ENCODE measurements at regions not wholly inside any gene's neighbourhood (a gene's known extent, or its start where the extent isn't known, plus 50 kb on each side); places are given as distances from the start of the nearest gene placed in this dataset.

DNA sequence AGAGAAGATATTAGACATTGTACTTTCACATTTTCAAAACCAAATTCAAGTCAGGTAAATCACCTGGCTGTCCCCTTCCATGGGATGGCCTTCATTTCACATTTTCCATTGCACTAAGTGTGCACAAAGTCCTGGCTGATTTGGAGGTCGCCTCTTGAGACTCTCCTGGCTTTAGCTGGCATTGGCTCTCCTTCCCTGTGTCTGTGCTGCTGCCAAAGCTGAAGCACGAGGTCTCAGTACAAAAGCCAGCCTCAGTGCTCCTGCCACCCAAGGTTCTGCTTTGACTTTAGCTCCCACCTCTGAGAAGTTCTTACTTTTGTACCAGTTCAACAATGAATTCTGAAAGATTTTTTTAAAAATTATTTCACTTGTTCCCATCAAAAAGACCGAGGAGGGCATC, 289.2 kb upstream of the CNR1 start:
- TF ChIP-seq, protein P1, sequence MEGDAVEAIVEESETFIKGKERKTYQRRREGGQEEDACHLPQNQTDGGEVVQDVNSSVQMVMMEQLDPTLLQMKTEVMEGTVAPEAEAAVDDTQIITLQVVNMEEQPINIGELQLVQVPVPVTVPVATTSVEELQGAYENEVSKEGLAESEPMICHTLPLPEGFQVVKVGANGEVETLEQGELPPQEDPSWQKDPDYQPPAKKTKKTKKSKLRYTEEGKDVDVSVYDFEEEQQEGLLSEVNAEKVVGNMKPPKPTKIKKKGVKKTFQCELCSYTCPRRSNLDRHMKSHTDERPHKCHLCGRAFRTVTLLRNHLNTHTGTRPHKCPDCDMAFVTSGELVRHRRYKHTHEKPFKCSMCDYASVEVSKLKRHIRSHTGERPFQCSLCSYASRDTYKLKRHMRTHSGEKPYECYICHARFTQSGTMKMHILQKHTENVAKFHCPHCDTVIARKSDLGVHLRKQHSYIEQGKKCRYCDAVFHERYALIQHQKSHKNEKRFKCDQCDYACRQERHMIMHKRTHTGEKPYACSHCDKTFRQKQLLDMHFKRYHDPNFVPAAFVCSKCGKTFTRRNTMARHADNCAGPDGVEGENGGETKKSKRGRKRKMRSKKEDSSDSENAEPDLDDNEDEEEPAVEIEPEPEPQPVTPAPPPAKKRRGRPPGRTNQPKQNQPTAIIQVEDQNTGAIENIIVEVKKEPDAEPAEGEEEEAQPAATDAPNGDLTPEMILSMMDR (IDR thresholded peaks at IDR 0.05), result no peak

DNA sequence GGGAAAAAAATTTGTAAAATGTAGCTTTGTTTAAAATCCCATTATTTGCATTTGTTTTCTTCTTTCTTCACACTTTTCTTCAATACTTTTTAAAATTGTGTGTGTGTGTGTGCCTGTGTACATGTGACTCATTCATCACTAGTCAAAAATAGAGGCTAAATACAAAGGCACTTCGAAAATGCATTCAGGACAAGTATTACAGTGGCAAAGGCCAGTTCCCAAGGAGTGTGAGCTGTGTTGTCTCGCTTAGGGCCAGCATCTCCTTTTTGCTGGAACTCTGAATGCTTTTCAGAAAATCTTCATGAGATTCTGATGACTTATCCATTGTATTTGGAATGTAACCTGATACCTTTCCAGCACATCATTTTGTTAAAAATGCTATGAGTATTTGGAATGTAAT, 288.5 kb upstream of the CNR1 start:
- TF ChIP-seq, protein P1 (IDR thresholded peaks at IDR 0.05), result no peak

DNA sequence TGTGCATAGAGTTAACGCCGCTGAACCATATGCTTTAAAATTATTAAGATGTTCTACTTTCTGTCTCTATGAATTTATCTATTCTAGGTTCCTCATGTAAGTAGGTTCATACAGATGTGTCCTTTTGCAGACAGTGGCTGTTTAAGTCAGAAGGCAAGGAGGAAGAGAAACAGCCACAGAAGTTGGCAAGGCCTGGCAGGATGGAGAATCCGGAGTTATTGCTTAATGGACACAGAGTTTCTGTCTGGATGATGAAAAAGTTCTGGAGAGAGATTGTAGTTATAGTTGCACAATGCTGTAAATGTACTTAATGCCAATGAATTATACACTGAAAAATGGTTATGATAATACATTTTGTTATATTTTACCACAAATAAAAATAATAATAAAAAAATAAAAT, 283.6 kb upstream of the CNR1 start:
- TF ChIP-seq, protein P1 (IDR thresholded peaks at IDR 0.05), result no peak

DNA sequence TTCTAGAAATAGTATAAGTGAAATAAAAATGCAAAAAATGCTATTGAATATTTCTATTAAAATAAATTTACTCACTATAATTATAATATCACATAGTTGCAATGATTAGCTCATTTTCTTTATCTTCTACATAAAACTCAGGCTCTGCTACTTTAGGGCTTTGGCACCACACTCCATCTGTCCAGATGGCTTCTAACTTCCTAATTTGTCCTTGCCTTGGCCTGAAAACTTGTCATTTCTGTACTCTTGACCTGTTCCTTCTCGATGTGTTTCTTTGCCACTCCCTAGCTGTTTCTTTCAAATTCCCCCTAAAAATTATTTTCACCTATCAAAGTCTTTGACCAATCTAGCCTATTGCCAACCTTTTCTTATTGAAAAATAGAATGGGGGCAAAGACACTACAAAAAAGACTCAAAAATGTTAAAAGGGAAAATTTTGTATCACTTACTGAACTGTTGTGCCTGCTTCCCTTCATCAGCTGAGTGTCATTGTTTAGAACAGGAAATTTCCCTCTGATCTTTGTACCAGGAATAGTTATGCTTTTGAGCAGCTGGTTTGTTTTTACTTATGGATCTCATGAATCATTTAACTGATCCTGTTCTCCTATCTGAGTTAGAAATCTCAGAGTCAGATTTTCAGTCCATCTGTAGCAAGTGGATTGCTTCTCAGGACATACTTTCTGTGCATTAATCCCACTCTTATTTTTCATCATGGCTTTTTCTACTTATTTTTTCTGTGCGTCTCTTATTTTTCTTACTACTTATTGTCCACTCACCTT, 279.2 kb upstream of the CNR1 start:
- TF ChIP-seq, protein P1 (IDR thresholded peaks at IDR 0.05), result no peak

DNA sequence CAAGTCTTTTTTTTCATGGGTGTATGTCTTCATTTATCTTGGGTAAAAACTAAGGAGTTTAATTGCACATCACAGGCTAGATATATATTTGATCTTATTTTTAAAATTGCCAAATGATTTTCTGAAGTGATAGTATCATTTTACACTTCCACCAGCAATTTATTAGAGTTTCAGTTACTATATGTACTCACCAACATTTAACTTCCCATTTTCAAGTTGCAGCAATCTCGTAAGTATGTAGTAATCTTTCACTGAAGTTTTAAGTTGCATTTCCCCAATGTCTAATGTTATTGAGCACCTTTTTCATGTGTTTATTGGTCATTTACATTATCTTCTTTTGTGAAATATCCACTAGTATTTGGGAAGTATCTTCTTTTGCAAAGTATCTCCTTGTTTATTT, 277.4 kb upstream of the CNR1 start:
- TF ChIP-seq, protein P1 (IDR thresholded peaks at IDR 0.05), result no peak

DNA sequence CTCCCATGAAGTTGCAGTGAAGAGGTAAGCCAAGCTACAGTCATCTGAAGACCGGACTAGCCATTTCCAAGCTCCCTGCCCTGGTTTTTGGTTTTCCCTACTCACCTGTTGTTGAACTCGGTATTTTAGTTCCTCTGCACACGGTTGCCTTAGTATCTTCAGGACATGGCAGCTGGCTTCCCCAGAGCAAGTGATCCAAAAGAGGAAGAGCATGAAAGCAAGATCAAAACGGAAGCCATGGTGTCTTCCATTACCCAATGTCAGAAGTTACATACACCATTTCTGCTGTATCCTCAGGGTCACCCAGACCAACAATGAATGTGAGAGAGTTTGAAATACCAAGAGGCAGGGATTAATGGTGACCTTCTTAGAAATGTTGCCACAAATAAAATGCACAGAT, 276.6 kb upstream of the CNR1 start:
- TF ChIP-seq, protein P1 (IDR thresholded peaks at IDR 0.05), result no peak

DNA sequence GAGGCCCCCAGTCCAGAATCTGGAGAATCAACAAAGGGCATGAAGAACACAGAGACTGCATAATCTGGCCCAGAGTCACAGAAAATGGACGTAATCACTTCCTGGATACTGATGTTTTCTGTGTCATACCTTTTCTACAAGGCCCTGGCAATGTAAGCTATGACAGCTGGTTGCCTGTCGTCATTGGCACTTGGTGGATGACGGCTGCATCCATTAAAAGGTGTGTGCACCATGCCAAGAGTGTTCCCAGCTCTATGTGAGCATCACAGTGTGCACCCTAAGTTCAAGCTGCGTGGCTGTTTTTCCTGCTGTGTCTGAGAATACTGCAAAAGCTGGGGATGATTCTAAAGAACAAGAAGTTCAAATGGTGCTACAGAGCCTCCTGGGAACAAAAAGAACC, 275.2 kb upstream of the CNR1 start:
- TF ChIP-seq, protein P1 (IDR thresholded peaks at IDR 0.05), result no peak

DNA sequence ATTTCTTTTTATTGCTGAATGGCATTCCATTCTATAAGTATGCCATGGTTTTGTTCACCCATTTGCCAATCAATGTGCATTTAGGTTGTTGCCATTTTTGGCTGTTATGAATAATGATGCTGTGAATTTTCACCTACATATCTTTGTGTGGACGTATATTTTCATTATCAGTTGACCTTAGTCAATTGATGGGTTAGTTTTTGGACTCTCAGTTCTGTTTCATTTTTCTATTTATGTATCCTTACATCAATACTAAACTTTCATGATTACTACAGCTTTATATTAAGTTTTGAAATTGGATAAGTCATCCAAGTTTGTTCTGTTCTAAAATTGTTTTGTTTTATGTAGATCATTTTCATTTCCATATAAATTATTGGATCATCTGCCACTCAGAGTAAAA, 261.9 kb upstream of the CNR1 start:
- TF ChIP-seq, protein P1 (IDR thresholded peaks at IDR 0.05), result no peak
